DND-41 (cell line): ENCODE measurements at regions not wholly inside any gene's neighbourhood (a gene's known extent, or its start where the extent isn't known, plus 50 kb on each side); places are given as distances from the start of the nearest gene placed in this dataset.

Source experiments
- ATAC-seq: fragments of 200-7000 bp; cut with Tn5 transposase; 3 replicates; pipeline ENCODE4 v1.9.1; 2021; ENCODE audit warnings: low read depth; ENCODE audit not compliant: insufficient read depth
- DNase-seq: peaks from one replicate; pipeline ENCODE4 v3.0.0-alpha.2; 2020
- H2AFZ ChIP-seq: 2 replicates; pipeline ENCODE4 v1.6.0; 2012; ENCODE audit warnings: low read depth, low read length
- H3K27ac ChIP-seq: 2 replicates; pipeline ENCODE4 v1.5.1; 2012; ENCODE audit warnings: low read length, inconsistent platforms
- H3K27me3 ChIP-seq: fragments of 200-600 bp; sonication (generic); 2 replicates; pipeline ENCODE4 v1.6.0; 2012; ENCODE audit warnings: low read length, mild to moderate bottlenecking, inconsistent platforms; ENCODE audit not compliant: insufficient read depth, poor library complexity
- H3K36me3 ChIP-seq: 2 replicates; pipeline ENCODE4 v1.5.1; 2012; ENCODE audit warnings: low read length, inconsistent platforms; ENCODE audit not compliant: insufficient read depth
- H3K4me1 ChIP-seq: 2 replicates; pipeline ENCODE4 v1.5.1; 2012; ENCODE audit warnings: mild to moderate bottlenecking, low read length; ENCODE audit not compliant: insufficient read depth
- H3K4me2 ChIP-seq: 2 replicates; pipeline ENCODE4 v1.6.0; 2012; ENCODE audit warnings: mild to moderate bottlenecking, moderate library complexity, low read length, inconsistent platforms; ENCODE audit not compliant: insufficient read depth
- H3K4me3 ChIP-seq, 2 experiments: fragments of 200-600 bp in 1 of 2; shearing (Covaris generic) in 1 of 2; 2 replicates each; pipeline ENCODE4 v1.5.1; 2012 to 2016; ENCODE audit warnings: inconsistent platforms in 2 of 2, low read length in 2 of 2, mild to moderate bottlenecking in 2 of 2, low read depth in 1 of 2, moderate library complexity in 1 of 2
- H3K79me2 ChIP-seq: 2 replicates; pipeline ENCODE4 v1.6.0; 2012; ENCODE audit warnings: low read length, inconsistent platforms; ENCODE audit not compliant: insufficient read depth
- H3K9ac ChIP-seq: 2 replicates; pipeline ENCODE4 v1.6.0; 2012; ENCODE audit warnings: low read depth, mild to moderate bottlenecking, inconsistent platforms, low read length, moderate library complexity
- H3K9me3 ChIP-seq: 2 replicates; pipeline ENCODE4 v1.5.1; 2012; ENCODE audit warnings: low read length, moderate library complexity, mild to moderate bottlenecking, inconsistent platforms; ENCODE audit not compliant: insufficient read depth, severe bottlenecking
- H4K20me1 ChIP-seq: 2 replicates; pipeline ENCODE4 v1.6.0; 2012; ENCODE audit warnings: low read length; ENCODE audit not compliant: insufficient read depth
- EZH2 ChIP-seq: IDR thresholded peaks from 3 replicates; pipeline ENCODE4 v1.6.1; 2012; ENCODE audit warnings: borderline replicate concordance, low read depth, mild to moderate bottlenecking, moderate library complexity, low read length, inconsistent platforms; ENCODE audit not compliant: severe bottlenecking
- TF ChIP-seq, protein P1 (sequence below): IDR thresholded peaks from 2 replicates; pipeline ENCODE4 v1.5.1; 2012; ENCODE audit warnings: borderline replicate concordance, low read length, moderate library complexity, mild to moderate bottlenecking; ENCODE audit not compliant: poor library complexity, severe bottlenecking; ENCODE audit errors: extremely low read depth

DNA sequence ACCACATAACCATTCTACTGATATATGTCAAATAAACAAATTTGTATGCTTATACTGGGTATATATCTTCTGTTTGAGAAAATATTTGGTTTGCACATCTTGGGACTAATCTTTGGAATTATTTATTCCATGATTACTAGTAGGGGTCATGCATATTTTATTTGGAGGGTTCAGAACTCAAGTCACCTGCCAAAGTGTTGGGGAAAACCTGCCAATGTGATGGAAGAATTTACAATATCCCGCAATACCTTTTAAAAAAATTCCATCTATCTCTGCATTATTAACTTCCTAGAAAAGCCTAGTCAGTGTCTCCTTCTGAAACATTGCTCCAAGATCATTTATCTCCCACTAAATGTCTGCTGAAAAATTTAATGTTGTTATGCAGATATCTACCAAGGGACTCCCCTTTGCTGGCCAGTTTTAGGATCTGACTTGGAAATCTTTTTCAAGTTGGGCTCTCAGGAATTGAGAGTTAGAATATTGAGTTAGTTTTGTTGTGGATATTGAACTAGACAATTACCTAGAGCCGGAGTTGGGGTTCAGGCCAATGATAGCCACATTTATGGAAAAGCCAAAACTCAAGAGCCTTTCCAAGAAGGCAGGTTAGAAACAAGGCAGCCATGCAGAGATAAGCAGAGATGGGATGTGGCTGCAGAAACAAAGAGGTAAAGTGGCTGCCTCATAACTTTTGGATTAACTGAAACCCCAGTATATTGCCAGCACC, 425.2 kb downstream of the ADAMTS20 start:
- Histone ChIP-seq H3K79me2 (no peaks in the 10 kb centered on the region), H4K20me1 (no peaks in the 10 kb centered on the region), H3K4me3 (no peak overlapping the region), H3K9me3 (no peaks in the 10 kb centered on the region), H3K27ac (no peak overlapping the region), H3K4me1 (no peaks in the 10 kb centered on the region), H3K9ac (no peak overlapping the region), H2AFZ (no peak overlapping the region), H3K4me2 (no peak overlapping the region), H3K27me3 (no peaks in the 10 kb centered on the region), H3K36me3 (no peaks in the 10 kb centered on the region)
- DNase-seq (no peak), ATAC-seq (no peak)
- TF ChIP-seq, protein P1, sequence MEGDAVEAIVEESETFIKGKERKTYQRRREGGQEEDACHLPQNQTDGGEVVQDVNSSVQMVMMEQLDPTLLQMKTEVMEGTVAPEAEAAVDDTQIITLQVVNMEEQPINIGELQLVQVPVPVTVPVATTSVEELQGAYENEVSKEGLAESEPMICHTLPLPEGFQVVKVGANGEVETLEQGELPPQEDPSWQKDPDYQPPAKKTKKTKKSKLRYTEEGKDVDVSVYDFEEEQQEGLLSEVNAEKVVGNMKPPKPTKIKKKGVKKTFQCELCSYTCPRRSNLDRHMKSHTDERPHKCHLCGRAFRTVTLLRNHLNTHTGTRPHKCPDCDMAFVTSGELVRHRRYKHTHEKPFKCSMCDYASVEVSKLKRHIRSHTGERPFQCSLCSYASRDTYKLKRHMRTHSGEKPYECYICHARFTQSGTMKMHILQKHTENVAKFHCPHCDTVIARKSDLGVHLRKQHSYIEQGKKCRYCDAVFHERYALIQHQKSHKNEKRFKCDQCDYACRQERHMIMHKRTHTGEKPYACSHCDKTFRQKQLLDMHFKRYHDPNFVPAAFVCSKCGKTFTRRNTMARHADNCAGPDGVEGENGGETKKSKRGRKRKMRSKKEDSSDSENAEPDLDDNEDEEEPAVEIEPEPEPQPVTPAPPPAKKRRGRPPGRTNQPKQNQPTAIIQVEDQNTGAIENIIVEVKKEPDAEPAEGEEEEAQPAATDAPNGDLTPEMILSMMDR, result no peak
- TF ChIP-seq EZH2, result no peak

DNA sequence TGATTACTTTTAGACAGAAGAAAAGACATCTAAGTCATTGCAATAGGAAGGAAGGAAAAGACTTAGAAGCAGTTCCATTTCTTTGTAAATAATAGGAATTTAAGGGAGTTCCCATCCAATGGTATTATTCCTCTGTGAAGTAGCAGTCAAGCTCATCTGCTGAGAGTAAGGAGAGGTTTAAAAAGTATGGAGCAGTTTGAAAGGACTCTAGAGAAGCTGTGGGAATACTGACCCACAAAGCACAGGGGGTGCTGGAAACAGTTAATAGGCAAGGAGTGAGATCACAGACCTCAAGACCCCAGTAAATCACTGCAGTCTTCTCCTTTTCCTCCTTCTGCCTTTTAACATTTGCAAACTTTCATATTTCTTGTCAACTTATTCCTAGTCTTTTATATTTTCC, 428.5 kb downstream of the ADAMTS20 start:
- no peaks in the 10 kb centered on the region for H3K36me3 ChIP-seq
- ATAC-seq, result no peak

DNA sequence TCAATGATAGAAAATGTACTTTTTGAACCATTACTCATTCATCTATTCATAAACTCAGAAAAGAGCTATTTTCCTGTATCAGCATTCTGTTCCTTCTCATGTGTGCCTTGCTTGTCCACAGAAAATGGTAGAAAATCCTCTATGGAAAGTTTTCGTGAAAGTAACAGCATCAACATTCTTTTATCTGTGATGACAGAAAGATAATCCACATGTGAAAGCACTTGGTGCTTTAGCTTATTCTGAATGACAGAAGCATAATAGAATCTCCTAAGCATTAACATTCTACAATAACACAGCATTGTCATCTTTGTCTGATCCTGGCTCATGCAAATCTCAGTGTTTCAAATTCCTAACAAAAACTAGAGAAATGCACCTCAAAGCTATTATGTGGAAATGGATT, 431.9 kb downstream of the ADAMTS20 start:
- no peaks in the 10 kb centered on the region for H3K4me1 ChIP-seq
- H3K9ac ChIP-seq, result no peak overlapping the region
- H3K79me2 ChIP-seq, result no peaks in the 10 kb centered on the region
- no peak overlapping the region for H3K4me3 ChIP-seq
- ATAC-seq, result no peak
- H2AFZ ChIP-seq, result no peak overlapping the region
- no peaks in the 10 kb centered on the region for H3K9me3 ChIP-seq
- H3K27me3 ChIP-seq, result no peaks in the 10 kb centered on the region
- H4K20me1 ChIP-seq, result no peaks in the 10 kb centered on the region
- DNase-seq, result no peak
- TF ChIP-seq, protein P1, result no peak
- TF ChIP-seq EZH2, result no peak
- H3K27ac ChIP-seq, result no peak overlapping the region
- H3K36me3 ChIP-seq, result no peaks in the 10 kb centered on the region
- H3K4me2 ChIP-seq, result no peak overlapping the region

More for the DNA sequence above, 428.5 kb downstream of the ADAMTS20 start:
- DNase-seq, result no peak
- no peak for TF ChIP-seq EZH2
- TF ChIP-seq, protein P1, result no peak
- H3K4me3 ChIP-seq, result no peak overlapping the region
- no peaks in the 10 kb centered on the region for H3K9me3 ChIP-seq
- H3K27ac ChIP-seq, result no peak overlapping the region
- H4K20me1 ChIP-seq, result no peaks in the 10 kb centered on the region
- no peaks in the 10 kb centered on the region for H3K27me3 ChIP-seq
- H3K4me1 ChIP-seq, result no peaks in the 10 kb centered on the region
- no peak overlapping the region for H3K4me2 ChIP-seq
- H2AFZ ChIP-seq, result no peak overlapping the region
- H3K79me2 ChIP-seq, result no peaks in the 10 kb centered on the region
- H3K9ac ChIP-seq, result no peak overlapping the region

DNA sequence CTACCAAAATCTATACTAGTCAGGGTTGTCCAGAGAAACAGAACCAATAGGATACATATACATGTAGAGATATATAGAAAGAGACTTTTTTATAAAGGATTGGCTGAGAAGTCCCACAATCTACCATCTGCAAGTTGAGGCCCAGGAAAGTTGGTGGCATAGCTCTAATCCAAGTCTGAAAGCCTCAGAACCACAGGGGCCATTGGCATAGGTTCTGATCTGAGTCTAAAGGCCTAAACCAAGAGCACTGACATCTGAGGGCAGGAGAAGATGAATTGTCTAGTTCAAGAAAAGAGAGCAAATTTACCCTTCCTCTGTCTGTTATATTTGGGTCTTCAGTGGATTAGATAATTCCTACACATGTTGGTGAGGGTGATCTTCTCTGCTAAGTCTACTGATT, 433.1 kb downstream of the ADAMTS20 start:
- no peak overlapping the region for H3K27ac ChIP-seq
- no peak overlapping the region for H3K4me3 ChIP-seq
- H3K4me1 ChIP-seq, result no peaks in the 10 kb centered on the region
- H3K9ac ChIP-seq, result no peak overlapping the region
- TF ChIP-seq, protein P1, result no peak
- no peak for TF ChIP-seq EZH2
- ATAC-seq, result no peak
- no peak overlapping the region for H3K4me2 ChIP-seq
- no peaks in the 10 kb centered on the region for H3K36me3 ChIP-seq
- no peaks in the 10 kb centered on the region for H4K20me1 ChIP-seq
- H3K9me3 ChIP-seq, result no peaks in the 10 kb centered on the region
- no peaks in the 10 kb centered on the region for H3K79me2 ChIP-seq
- no peak overlapping the region for H2AFZ ChIP-seq
- no peaks in the 10 kb centered on the region for H3K27me3 ChIP-seq
- no peak for DNase-seq
